ENCODE measurements at regions not wholly inside any gene's neighbourhood (a gene's known extent, or its start where the extent isn't known, plus 50 kb on each side); places are given as distances from the start of the nearest gene placed in this dataset.
"Not testable (repeated sequence)": the region's sequence is repeated elsewhere in the genome, so short reads cannot be mapped to it uniquely, and the experiment has no call there.

- DNase-seq = no peak
Measured at GRCh38 chr4:59630235-59630634, 1569.9 kb upstream of the ADGRL3 start.

- no peak for DNase-seq
Measured at GRCh38 chr4:59630922-59631321, 1569.2 kb upstream of the ADGRL3 start.

GRCh38 chr4:59637596-59637995 is 1562.5 kb upstream of the ADGRL3 start:
- DNase-seq = no peak

DNA sequence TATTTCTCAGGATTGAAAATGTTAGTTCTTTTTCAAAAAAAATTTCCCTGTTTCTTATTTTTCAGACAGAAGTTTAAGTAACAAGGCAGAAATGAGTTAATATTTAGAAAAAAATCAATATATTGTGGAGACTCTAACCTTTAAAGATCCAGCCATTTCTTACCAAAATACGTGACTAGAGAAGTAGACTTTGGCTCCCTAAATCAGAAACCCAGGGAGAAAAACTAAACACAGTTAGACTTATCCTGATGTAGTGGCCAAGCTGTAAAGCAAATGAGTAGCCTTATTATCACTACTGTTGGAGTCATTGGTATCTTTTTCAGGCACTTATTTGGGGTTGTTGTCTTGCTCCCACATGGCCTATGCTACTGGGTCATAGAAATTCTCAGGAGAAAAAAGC is 1556.4 kb upstream of the ADGRL3 start:
- no peak for DNase-seq

GRCh38 chr4:59644765-59645164 is 1555.4 kb upstream of the ADGRL3 start:
- DNase-seq = no peak

- no peak for DNase-seq
Measured at GRCh38 chr4:59646082-59646481, 1554.0 kb upstream of the ADGRL3 start.

DNA sequence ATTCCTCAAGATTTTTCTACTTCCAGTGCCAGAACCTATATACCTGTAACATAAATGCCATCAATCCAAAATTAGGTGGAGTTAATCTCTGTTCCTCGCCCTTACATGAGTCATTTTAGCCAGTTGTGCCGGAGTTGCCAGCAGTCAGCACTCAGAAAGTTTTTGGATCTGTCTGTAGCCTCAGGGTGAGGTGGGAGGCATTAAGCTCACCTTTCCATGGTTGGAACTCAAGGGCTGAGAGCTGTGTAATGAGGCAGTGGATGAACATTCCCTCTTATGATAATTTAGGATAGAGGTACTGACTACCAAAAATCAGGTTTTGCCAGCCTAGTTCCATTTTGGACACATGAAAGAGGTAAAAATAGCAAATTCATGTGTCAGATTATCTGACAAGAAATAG is 1553.1 kb upstream of the ADGRL3 start:
- DNase-seq = no peak

DNA sequence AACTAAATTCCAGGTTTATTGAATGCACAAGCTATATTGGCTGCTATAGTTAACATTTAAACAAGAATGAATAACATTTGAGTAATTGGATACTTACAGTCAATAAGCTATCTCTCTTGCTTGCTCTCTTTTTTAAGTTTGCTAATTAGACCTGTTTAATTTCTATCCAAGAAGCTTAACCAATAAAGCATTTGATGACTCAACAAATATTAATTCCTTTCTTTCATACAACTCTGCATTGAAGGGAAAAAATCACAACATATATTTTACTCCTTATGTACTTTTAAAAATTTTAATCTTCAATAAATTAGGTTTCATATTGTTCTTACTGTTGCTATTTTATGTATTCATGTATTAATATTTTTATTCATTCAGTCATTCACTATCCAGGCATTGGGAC is 1552.6 kb upstream of the ADGRL3 start:
- no peak for DNase-seq

DNA sequence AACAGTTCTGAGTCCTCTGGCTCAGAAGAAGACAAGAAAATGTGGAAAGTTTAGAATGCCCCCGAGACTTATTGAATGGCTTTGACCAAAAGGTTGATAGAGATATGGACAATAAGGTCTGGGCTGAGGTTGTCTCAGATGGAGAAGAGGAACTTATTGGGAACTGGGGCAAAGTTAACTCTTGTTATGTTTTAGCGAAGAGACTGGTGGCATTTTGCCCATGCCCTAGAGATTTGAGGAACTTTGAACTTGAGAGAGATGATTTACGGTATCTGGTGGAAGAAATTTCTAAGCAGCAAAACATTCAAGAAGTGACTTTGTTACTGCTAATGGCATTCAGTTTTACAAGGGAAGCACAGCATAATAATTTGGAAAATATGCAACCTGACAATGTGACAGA is 1549.3 kb upstream of the ADGRL3 start:
- no peak for DNase-seq

DNA sequence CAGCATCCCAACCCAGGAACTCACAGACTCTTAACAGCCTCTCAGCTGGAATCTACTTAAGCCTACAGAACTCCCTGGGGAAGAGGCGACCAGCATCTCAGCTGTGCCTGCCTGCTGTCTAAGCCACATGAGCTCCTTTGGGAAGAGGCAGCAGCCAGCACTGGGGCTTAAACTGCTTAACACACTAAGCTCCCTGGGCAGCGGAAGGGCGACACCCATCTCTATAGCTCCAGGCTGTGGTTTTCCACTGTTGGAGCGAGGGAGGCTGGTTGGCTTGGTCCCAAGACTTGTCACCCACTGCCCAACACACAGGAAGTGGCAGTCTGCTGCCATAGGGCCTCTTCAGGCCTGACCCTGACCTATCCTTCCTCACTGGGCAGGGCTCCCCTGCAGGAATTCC is 1544.1 kb upstream of the ADGRL3 start:
- no peak for DNase-seq

- DNase-seq = no peak
Measured at GRCh38 chr4:59664771-59665170, 1535.4 kb upstream of the ADGRL3 start.

DNA sequence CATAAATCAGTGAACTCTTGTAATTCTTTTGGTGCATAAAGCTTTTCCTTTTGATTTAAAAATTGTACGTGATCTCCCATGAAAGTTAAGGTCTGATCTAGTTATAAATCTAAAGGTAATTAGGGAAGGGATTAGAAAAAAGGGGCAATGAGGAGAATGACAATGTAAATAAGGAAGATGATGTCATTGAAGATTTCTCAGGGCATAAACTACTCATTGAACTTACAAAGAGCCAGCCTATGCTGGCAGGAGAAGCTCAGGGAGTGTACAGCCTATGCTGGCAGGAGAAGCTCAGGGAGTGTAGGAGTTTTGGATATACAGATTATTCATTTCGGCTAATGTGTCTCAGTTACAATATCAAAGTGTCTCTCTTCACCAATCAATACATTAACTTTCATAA is 1533.5 kb upstream of the ADGRL3 start:
- no peak for DNase-seq

GRCh38 chr4:59671037-59671436 is 1529.1 kb upstream of the ADGRL3 start:
- DNase-seq = no peak

- no peak for DNase-seq
Measured at GRCh38 chr4:59676389-59676788, 1523.7 kb upstream of the ADGRL3 start.

DNA sequence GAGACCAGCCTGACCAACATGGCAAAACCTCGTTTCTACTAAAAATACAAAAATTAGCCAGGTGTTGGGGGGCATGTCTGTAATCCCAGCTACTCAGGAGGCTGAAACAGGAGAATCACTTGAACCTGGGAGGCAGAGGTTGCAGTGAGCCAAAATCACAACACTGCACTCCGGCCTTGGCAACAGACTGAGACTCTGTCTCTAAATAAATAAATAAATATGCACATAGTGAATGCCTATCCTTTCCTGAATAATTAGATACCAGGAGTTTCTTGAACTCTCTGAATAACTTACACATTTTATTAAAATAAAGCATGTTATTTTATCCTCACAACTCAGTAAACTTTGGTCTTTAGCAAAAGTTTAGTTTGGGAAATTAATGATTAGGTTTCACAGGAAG is 1523.1 kb upstream of the ADGRL3 start:
- DNase-seq = not testable (repeated sequence)

DNA sequence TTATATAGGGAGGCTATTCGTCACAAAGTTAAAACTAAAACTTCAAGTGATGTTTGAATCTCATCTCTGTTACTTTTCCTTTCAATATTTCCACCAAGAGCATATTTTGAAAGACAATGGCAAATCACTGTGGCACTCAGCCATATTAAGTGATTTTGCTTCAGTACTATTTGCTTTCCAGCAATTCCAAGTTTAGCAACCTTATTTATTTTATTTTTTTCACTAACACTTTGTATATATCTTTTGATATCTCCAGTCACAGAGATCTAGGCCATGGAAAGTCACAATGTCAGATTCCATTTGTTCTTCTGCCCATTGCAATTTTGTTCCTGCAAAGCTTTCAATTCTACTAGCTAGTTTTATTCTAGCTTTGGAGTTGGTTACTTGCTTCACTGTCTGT is 1514.5 kb upstream of the ADGRL3 start:
- no peak for DNase-seq

- DNase-seq = no peak
Measured at GRCh38 chr4:59689149-59689548, 1511.0 kb upstream of the ADGRL3 start.

GRCh38 chr4:59695355-59696053 is 1504.6 kb upstream of the ADGRL3 start:
- no peak for DNase-seq

DNA sequence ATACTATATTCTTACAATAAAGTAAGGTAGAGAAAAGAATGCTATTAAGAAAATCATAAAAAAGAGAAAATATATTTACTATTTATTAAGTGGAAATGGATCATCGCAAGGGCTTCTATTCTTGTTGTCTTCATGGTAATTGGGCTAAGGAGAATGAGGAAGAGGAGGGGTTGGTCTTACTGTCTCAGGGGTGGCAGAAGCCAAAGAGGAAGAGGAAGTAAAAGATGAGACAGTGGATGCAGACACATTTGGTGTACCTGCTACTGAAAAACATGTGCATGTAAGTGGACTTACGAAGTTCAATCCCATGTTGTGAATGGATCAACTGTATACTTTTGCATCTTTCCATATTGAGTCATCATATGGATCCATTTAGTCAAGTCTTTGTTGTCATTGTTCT is 1502.1 kb upstream of the ADGRL3 start:
- no peak for DNase-seq

- no peak for DNase-seq
Measured at GRCh38 chr4:59700651-59701050, 1499.5 kb upstream of the ADGRL3 start.

- no peak for DNase-seq
Measured at GRCh38 chr4:59704616-59705015, 1495.5 kb upstream of the ADGRL3 start.

GRCh38 chr4:59712470-59712869 is 1487.7 kb upstream of the ADGRL3 start:
- no peak for DNase-seq

GRCh38 chr4:59724286-59724685 is 1475.8 kb upstream of the ADGRL3 start:
- not testable (repeated sequence) for DNase-seq

- DNase-seq = no peak
Measured at GRCh38 chr4:59727745-59728144, 1472.4 kb upstream of the ADGRL3 start.

DNA sequence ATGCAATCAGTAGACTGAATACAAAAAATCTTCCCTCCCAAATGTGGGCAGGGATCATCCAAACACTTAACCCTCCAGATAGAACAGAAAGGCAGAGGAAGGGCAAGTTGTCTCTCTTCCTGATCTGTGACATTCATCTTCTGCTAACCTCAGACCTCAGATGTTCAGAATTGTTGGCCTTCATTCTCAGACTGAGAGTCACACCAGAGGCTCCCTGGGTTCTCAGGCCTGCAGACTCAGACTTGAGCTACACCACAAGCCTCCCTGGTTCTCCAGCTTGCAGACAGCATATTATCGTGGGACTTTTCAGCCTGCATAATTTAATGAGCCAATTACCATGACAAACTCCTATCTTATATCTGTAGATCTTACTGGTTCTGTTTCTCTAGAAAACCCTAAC is 1471.6 kb upstream of the ADGRL3 start:
- DNase-seq = no peak

- DNase-seq = no peak
Measured at GRCh38 chr4:59729321-59729720, 1470.8 kb upstream of the ADGRL3 start.
